MM.1S (cell line): ENCODE measurements at regions not wholly inside any gene's neighbourhood (a gene's known extent, or its start where the extent isn't known, plus 50 kb on each side); places are given as distances from the start of the nearest gene placed in this dataset.

Experiments
- EZH2 ChIP-seq: fragments of 300-600 bp; sonication (generic); optimal IDR thresholded peaks from 2 replicates; pipeline ENCODE3; 2017; ENCODE audit warnings: low read depth, mild to moderate bottlenecking, antibody characterized with exemption, low read length, mixed read lengths
- TF ChIP-seq, protein P1 (sequence below): fragments of 300-600 bp; sonication (generic); IDR thresholded peaks from 2 replicates; pipeline ENCODE4 v1.5.1; 2016; ENCODE audit warnings: antibody characterized with exemption, low read length, mixed read lengths

DNA sequence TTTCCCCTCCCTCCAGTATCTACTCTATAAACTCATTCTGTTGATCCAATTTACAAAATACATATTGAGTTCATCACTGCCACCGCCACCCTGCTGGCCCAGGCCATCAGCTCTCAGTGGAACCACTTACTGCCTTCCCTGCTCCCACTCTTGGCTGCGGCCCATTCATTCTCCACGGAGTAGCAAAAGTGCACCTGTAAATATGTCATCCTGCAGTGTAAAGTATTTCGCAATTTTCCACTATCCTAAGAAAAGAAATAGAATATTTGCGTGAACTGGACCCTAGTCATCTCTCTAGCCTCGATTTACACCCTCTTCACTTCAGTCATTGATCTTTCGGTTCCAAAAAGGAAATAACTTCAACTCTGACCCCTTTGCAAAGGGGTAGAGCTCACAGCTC is 258.3 kb upstream of the TFAP2D start:
- TF ChIP-seq EZH2: no peak
- TF ChIP-seq, protein P1, sequence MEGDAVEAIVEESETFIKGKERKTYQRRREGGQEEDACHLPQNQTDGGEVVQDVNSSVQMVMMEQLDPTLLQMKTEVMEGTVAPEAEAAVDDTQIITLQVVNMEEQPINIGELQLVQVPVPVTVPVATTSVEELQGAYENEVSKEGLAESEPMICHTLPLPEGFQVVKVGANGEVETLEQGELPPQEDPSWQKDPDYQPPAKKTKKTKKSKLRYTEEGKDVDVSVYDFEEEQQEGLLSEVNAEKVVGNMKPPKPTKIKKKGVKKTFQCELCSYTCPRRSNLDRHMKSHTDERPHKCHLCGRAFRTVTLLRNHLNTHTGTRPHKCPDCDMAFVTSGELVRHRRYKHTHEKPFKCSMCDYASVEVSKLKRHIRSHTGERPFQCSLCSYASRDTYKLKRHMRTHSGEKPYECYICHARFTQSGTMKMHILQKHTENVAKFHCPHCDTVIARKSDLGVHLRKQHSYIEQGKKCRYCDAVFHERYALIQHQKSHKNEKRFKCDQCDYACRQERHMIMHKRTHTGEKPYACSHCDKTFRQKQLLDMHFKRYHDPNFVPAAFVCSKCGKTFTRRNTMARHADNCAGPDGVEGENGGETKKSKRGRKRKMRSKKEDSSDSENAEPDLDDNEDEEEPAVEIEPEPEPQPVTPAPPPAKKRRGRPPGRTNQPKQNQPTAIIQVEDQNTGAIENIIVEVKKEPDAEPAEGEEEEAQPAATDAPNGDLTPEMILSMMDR: no peak
